Natural killer cell (primary cell): ENCODE measurements at regions not wholly inside any gene's neighbourhood (a gene's known extent, or its start where the extent isn't known, plus 50 kb on each side); places are given as distances from the start of the nearest gene placed in this dataset.

Experiments used
- ATAC-seq, 3 donors: fragments of 150-1000 bp in 2 of 3; fragments of 200-7000 bp in 1 of 3; cut with Tn5 transposase; 1 replicate in 1 of 3; 2 replicates in 2 of 3; pipeline ENCODE4 v1.10.0; 2021; ENCODE audit warnings: mild to moderate bottlenecking in 2 of 3, moderate library complexity in 2 of 3
- DNase-seq, 2 donors: peaks; one replicate each; pipeline versions ENCODE4 v3.0.0 to v3.0.0-alpha.2; 2013 to 2021; ENCODE audit warnings: mixed read lengths in 1 of 2
- H3K27ac ChIP-seq: one replicate; pipeline ENCODE4 v1.5.1; 2013; ENCODE audit warnings: mild to moderate bottlenecking, low read length
- H3K27me3 ChIP-seq: one replicate; pipeline ENCODE4 v1.6.1; 2013; ENCODE audit warnings: low read length; ENCODE audit not compliant: control insufficient read depth, insufficient read depth
- H3K36me3 ChIP-seq: one replicate; pipeline ENCODE4 v1.6.1; 2013; ENCODE audit warnings: low read length; ENCODE audit not compliant: control insufficient read depth, insufficient read depth
- H3K4me1 ChIP-seq: one replicate; pipeline ENCODE4 v1.6.1; 2013; ENCODE audit warnings: low read length; ENCODE audit not compliant: control insufficient read depth, insufficient read depth
- H3K4me3 ChIP-seq: one replicate; pipeline ENCODE4 v1.5.1; 2013; ENCODE audit warnings: low read length
- H3K9me3 ChIP-seq: one replicate; pipeline ENCODE4 v1.6.1; 2013; ENCODE audit warnings: low read length; ENCODE audit not compliant: control insufficient read depth, insufficient read depth
- H3K27ac Mint-ChIP-seq, 2 donors: one replicate each; pipeline ENCODE4 v1.8.0; 2022; ENCODE audit warnings: mild to moderate bottlenecking in 2 of 2, mixed read lengths in 2 of 2, moderate library complexity in 1 of 2
- H3K27me3 Mint-ChIP-seq, 2 donors: one replicate each; pipeline ENCODE4 v1.8.0; 2022; ENCODE audit warnings: low read depth in 2 of 2, mixed read lengths in 2 of 2
- H3K36me3 Mint-ChIP-seq: one replicate; pipeline ENCODE4 v1.8.0; 2022; ENCODE audit warnings: mixed read lengths
- H3K4me1 Mint-ChIP-seq, 2 donors: one replicate each; pipeline ENCODE4 v1.8.0; 2022; ENCODE audit warnings: mixed read lengths in 2 of 2
- H3K4me3 Mint-ChIP-seq: one replicate; pipeline ENCODE4 v1.8.0; 2022; ENCODE audit warnings: mild to moderate bottlenecking, moderate library complexity, mixed read lengths
- H3K9me3 Mint-ChIP-seq, 2 donors: one replicate each; pipeline ENCODE4 v1.8.0; 2022; ENCODE audit warnings: mixed read lengths in 2 of 2
- WGBS: methylation state at CpG from one replicate; pipeline ENCODE4 v1.1.7; 2013; ENCODE audit warnings: missing lambda C conversion rate; ENCODE audit not compliant: insufficient coverage; 5-methylcytosine and 5-hydroxymethylcytosine counted together
- intact Hi-C: fragments of 100-400 bp; cut with micrococcal nuclease; formaldehyde crosslinking; loops from one replicate; pipeline ENCODE4 v1.14.2; 2022
- TF ChIP-seq, protein P1 (sequence below): fragments of 200-600 bp; IDR thresholded peaks from one replicate; pipeline ENCODE4 v1.8.0; 2022; ENCODE audit warnings: antibody characterized with exemption

- no peaks in the 10 kb centered on the region for H3K36me3 Mint-ChIP-seq
- no peaks in the 10 kb centered on the region for H3K9me3 Mint-ChIP-seq
- H3K27ac Mint-ChIP-seq = no peak overlapping the region
- DNase-seq (peak; percentile 55 to 84), ATAC-seq (peak; percentile 82 to 94 (median 85))
- Histone ChIP-seq H3K27ac (no peak overlapping the region), H3K4me1 (no peaks in the 10 kb centered on the region), H3K4me3 (no peak overlapping the region), H3K36me3 (no peaks in the 10 kb centered on the region), H3K27me3 (no peaks in the 10 kb centered on the region), H3K9me3 (no peaks in the 10 kb centered on the region)
- 28% methylated on average over 11 of the region's 11 CpGs for WGBS
- H3K27me3 Mint-ChIP-seq = peaks cover 0 to 5% of the 10 kb centered on the region in 2 donors
- TF ChIP-seq, protein P1, sequence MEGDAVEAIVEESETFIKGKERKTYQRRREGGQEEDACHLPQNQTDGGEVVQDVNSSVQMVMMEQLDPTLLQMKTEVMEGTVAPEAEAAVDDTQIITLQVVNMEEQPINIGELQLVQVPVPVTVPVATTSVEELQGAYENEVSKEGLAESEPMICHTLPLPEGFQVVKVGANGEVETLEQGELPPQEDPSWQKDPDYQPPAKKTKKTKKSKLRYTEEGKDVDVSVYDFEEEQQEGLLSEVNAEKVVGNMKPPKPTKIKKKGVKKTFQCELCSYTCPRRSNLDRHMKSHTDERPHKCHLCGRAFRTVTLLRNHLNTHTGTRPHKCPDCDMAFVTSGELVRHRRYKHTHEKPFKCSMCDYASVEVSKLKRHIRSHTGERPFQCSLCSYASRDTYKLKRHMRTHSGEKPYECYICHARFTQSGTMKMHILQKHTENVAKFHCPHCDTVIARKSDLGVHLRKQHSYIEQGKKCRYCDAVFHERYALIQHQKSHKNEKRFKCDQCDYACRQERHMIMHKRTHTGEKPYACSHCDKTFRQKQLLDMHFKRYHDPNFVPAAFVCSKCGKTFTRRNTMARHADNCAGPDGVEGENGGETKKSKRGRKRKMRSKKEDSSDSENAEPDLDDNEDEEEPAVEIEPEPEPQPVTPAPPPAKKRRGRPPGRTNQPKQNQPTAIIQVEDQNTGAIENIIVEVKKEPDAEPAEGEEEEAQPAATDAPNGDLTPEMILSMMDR = peak; percentile 95
- intact Hi-C loops = loop anchor here (1.0 to 10.0 kb wide), 4 partner anchors 252 to 734 kb away; partner anchors contain the start of gene HIVEP2
- no peak overlapping the region for H3K4me3 Mint-ChIP-seq
- H3K4me1 Mint-ChIP-seq = peaks cover 0 to 5% of the 10 kb centered on the region in 2 donors
Measured at GRCh38 chr6:142692942-142693341, 252.0 kb downstream of the HIVEP2 start.

GRCh38 chr6:142693441-142693840, 251.5 kb downstream of the HIVEP2 start:
- DNase-seq = no peak
- no peak overlapping the region for H3K27ac Mint-ChIP-seq
- intact Hi-C loops = loop anchor here (1.0 to 10.0 kb wide), 4 partner anchors 251 to 734 kb away; partner anchors contain the start of gene HIVEP2
- Histone ChIP-seq H3K27me3 (no peaks in the 10 kb centered on the region), H3K36me3 (no peaks in the 10 kb centered on the region), H3K4me1 (no peaks in the 10 kb centered on the region), H3K4me3 (no peak overlapping the region), H3K9me3 (no peaks in the 10 kb centered on the region), H3K27ac (no peak overlapping the region)
- 95% methylated on average over 4 of the region's 4 CpGs for WGBS
- no peak overlapping the region for H3K4me3 Mint-ChIP-seq
- H3K27me3 Mint-ChIP-seq = peaks cover 0 to 5% of the 10 kb centered on the region in 2 donors
- H3K4me1 Mint-ChIP-seq = peaks cover 0 to 5% of the 10 kb centered on the region in 2 donors
- H3K9me3 Mint-ChIP-seq = no peaks in the 10 kb centered on the region
- ATAC-seq = no peak
- H3K36me3 Mint-ChIP-seq = no peaks in the 10 kb centered on the region
- TF ChIP-seq, protein P1 = no peak

- ATAC-seq (no peak), DNase-seq (no peak)
- intact Hi-C loops = loop anchor here (10.0 kb wide), 1 partner anchor 251 kb away; the partner anchor contains the start of gene HIVEP2
- Histone ChIP-seq H3K27ac (no peak overlapping the region), H3K27me3 (no peaks in the 10 kb centered on the region), H3K4me1 (no peaks in the 10 kb centered on the region), H3K4me3 (no peak overlapping the region), H3K36me3 (no peaks in the 10 kb centered on the region), H3K9me3 (no peaks in the 10 kb centered on the region)
- TF ChIP-seq, protein P1 = no peak
- no peak overlapping the region for H3K27ac Mint-ChIP-seq
- peaks cover 0 to 5% of the 10 kb centered on the region in 2 donors for H3K4me1 Mint-ChIP-seq
- H3K4me3 Mint-ChIP-seq = no peak overlapping the region
- no peaks in the 10 kb centered on the region for H3K36me3 Mint-ChIP-seq
- 64% methylated on average over 2 of the region's 2 CpGs for WGBS
- H3K27me3 Mint-ChIP-seq = peaks cover 0 to 5% of the 10 kb centered on the region in 2 donors
- no peaks in the 10 kb centered on the region for H3K9me3 Mint-ChIP-seq
Measured at GRCh38 chr6:142694054-142694453, 250.9 kb downstream of the HIVEP2 start.

GRCh38 chr6:142695016-142695415, 250.0 kb downstream of the HIVEP2 start:
- 82% methylated on average over 3 of the region's 3 CpGs for WGBS
- Histone ChIP-seq H3K9me3 (no peaks in the 10 kb centered on the region), H3K27ac (no peak overlapping the region), H3K4me1 (no peaks in the 10 kb centered on the region), H3K36me3 (no peaks in the 10 kb centered on the region), H3K4me3 (no peak overlapping the region), H3K27me3 (no peaks in the 10 kb centered on the region)
- no peak overlapping the region for H3K27ac Mint-ChIP-seq
- ATAC-seq (no peak), DNase-seq (no peak)
- peaks cover 0 to 5% of the 10 kb centered on the region in 2 donors for H3K27me3 Mint-ChIP-seq
- H3K4me3 Mint-ChIP-seq = no peak overlapping the region
- no peaks in the 10 kb centered on the region for H3K36me3 Mint-ChIP-seq
- peaks cover 0 to 5% of the 10 kb centered on the region in 2 donors for H3K4me1 Mint-ChIP-seq
- no peaks in the 10 kb centered on the region for H3K9me3 Mint-ChIP-seq
- intact Hi-C loops = loop anchor here (10.0 kb wide), 1 partner anchor 250 kb away; the partner anchor contains the start of gene HIVEP2
- TF ChIP-seq, protein P1 = no peak
